ENCODE measurements at regions not wholly inside any gene's neighbourhood (a gene's known extent, or its start where the extent isn't known, plus 50 kb on each side); places are given as distances from the start of the nearest gene placed in this dataset.

DNA sequence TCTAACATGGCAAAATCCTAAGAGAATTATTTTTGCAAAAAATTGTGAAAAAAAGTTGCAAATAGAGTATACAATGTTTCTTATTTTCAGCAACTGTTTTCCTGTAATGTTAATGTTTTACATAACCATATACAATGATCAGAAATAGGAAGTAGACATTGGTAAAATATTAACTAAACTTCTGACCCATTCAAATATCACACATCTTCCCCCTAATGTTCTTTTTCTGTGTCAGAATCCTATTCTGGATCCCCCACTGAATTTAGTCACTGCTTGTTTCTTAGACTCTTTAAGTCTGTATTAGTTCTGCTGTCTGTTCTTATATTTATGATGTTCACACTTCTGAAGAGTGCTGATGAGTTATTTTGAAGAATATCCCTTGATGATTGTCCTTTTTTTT is 62.0 kb downstream of the HFE start:
- DNase-seq (ENCODE audit: low read depth) = no peak
- TF ChIP-seq POLR2A (IDR thresholded peaks at IDR 0.05; ENCODE audit: extremely low read depth, insufficient read length) = no peak
- TF ChIP-seq, protein P1, sequence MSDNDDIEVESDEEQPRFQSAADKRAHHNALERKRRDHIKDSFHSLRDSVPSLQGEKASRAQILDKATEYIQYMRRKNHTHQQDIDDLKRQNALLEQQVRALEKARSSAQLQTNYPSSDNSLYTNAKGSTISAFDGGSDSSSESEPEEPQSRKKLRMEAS (IDR thresholded peaks at IDR 0.05; ENCODE audit: low read depth, low read length) = no peak
- TF ChIP-seq, protein P2, sequence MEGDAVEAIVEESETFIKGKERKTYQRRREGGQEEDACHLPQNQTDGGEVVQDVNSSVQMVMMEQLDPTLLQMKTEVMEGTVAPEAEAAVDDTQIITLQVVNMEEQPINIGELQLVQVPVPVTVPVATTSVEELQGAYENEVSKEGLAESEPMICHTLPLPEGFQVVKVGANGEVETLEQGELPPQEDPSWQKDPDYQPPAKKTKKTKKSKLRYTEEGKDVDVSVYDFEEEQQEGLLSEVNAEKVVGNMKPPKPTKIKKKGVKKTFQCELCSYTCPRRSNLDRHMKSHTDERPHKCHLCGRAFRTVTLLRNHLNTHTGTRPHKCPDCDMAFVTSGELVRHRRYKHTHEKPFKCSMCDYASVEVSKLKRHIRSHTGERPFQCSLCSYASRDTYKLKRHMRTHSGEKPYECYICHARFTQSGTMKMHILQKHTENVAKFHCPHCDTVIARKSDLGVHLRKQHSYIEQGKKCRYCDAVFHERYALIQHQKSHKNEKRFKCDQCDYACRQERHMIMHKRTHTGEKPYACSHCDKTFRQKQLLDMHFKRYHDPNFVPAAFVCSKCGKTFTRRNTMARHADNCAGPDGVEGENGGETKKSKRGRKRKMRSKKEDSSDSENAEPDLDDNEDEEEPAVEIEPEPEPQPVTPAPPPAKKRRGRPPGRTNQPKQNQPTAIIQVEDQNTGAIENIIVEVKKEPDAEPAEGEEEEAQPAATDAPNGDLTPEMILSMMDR (IDR thresholded peaks at IDR 0.05; ENCODE audit: low read depth, low read length) = no peak
- no peak for TF ChIP-seq MYC (IDR thresholded peaks at IDR 0.05; ENCODE audit: low read depth, low read length)
- H3K4me3 ChIP-seq (ENCODE audit: low read depth, low read length) = no peak overlapping the region

DNA sequence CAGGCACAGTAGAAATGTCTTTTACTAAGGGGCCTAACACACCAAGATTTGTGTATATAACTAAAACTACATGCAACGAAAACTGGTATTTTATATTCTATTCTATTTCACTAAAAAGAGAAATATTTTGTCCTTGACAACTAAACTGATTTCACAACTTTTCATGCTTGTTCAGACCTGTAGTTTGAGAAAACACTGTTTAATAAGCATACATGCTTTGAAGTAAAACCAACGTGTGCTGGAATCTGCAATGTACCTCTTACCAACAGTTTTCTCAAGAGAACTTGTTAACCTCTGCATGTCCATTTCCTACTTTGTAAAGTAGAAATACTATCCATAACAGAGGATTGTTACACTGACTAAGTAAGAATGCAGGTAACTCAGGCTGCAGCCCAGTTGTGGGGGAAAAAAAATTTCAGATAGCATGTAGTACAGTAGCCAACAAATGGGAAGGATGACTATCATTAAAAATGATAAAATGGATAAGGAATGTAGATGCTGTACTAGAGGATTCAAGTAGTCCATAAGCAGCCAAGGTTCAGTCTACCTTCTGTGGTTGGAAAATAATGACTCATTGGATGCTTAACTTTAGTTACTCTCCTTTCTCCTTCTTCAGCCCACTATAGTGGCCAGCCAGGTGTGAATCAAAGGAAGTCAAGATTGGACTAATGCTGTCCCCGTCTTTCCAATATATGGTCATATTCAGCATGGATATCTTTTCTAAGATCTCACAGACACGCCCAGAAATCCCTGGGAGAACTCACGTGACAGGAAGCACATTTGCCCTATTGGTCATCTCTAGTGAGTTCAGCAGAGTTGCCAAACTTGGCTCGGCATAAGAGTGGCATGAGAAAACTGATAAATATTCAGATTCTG is 65.2 kb downstream of the HFE start:
- TF ChIP-seq, protein P1 (IDR thresholded peaks at IDR 0.05; ENCODE audit: low read depth, low read length) = no peak
- TF ChIP-seq, protein P2 (IDR thresholded peaks at IDR 0.05; ENCODE audit: low read depth, low read length) = no peak
- TF ChIP-seq MYC (IDR thresholded peaks at IDR 0.05; ENCODE audit: low read depth, low read length) (no peak), POLR2A (IDR thresholded peaks at IDR 0.05; ENCODE audit: extremely low read depth, insufficient read length) (no peak)
- DNase-seq (ENCODE audit: low read depth) = no peak
- H3K4me3 ChIP-seq (ENCODE audit: low read depth, low read length) = no peak overlapping the region

DNA sequence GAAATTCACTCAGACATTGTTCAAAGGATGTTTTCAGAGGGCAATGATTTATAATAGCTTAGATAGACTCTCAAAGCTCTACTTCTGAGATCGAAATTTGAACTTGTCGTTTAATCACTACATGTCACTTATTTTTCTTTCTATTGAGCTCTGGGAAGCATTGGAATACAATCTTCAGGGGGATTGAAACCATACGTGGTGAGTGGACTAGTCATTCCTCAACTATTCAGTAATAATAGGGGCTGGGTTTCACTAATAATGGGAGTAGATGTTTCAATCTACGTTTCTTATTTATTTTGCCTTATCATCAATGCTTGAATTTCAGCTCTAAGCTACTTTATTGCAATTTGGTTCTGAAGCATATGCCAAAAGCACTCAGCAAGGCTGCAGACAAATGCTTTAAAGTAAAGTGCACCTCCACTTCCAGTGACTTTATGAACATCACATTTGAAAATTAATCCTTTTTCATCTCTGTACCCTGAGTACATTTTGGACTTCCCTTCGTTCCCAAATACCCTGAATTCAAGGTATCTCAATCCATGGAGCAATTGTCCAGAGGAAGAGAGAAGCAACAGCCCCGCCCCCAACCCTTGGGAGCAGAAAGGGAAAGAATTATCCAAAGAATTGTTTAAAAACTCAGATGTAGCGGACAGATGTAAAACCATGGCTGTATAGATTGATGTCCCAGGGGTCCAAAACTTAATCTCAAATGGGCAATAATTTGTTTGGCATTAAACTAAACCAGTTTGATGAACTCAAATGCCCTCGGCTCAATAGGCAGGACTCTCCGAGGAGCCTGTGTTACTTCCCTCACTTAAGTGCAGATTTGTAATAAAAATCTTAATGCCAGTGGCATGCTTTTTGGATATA is 68.1 kb downstream of the HFE start:
- H3K4me3 ChIP-seq (ENCODE audit: low read depth, low read length) = peak overlapping the region; percentile 70
- TF ChIP-seq, protein P1 (IDR thresholded peaks at IDR 0.05; ENCODE audit: low read depth, low read length) = no peak
- TF ChIP-seq, protein P2 (IDR thresholded peaks at IDR 0.05; ENCODE audit: low read depth, low read length) = no peak
- TF ChIP-seq POLR2A (IDR thresholded peaks at IDR 0.05; ENCODE audit: extremely low read depth, insufficient read length) (no peak), MYC (IDR thresholded peaks at IDR 0.05; ENCODE audit: low read depth, low read length) (no peak)
- DNase-seq (ENCODE audit: low read depth) = peak; percentile 40

DNA sequence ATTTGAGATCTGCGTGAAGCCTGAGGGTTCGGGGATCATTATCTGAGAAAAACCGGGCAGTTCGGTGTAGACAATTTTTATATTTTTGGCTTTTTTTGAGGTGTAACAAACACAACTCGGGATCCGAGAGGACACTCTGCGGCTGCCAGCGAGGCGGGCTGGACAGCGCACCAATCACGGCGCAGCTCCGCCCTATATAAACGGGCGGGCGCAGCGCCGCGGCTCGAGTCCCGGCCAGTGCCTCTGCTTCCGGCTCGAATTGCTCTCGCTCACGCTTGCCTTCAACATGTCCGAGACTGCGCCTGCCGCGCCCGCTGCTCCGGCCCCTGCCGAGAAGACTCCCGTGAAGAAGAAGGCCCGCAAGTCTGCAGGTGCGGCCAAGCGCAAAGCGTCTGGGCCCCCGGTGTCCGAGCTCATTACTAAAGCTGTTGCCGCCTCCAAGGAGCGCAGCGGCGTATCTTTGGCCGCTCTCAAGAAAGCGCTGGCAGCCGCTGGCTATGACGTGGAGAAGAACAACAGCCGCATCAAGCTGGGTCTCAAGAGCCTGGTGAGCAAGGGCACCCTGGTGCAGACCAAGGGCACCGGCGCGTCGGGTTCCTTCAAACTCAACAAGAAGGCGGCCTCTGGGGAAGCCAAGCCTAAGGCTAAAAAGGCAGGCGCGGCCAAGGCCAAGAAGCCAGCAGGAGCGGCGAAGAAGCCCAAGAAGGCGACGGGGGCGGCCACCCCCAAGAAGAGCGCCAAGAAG is 69.0 kb downstream of the HFE start:
- H3K4me3 ChIP-seq (ENCODE audit: low read depth, low read length) = peak overlapping the region; percentile 70
- TF ChIP-seq MYC (IDR thresholded peaks at IDR 0.05; ENCODE audit: low read depth, low read length) (no peak), POLR2A (IDR thresholded peaks at IDR 0.05; ENCODE audit: extremely low read depth, insufficient read length) (peak; percentile 100)
- TF ChIP-seq, protein P2 (IDR thresholded peaks at IDR 0.05; ENCODE audit: low read depth, low read length) = no peak
- TF ChIP-seq, protein P1 (IDR thresholded peaks at IDR 0.05; ENCODE audit: low read depth, low read length) = no peak; the same call in 1 of the 2 replicates
- DNase-seq (ENCODE audit: low read depth) = peak; percentile 95

DNA sequence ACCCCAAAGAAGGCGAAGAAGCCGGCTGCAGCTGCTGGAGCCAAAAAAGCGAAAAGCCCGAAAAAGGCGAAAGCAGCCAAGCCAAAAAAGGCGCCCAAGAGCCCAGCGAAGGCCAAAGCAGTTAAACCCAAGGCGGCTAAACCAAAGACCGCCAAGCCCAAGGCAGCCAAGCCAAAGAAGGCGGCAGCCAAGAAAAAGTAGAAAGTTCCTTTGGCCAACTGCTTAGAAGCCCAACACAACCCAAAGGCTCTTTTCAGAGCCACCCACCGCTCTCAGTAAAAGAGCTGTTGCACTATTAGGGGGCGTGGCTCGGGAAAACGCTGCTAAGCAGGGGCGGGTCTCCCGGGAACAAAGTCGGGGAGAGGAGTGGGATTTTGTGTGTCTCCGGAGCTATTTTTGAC is 69.6 kb downstream of the HFE start:
- peak; percentile 89 for DNase-seq (ENCODE audit: low read depth)
- TF ChIP-seq POLR2A (IDR thresholded peaks at IDR 0.05; ENCODE audit: extremely low read depth, insufficient read length) = no peak
- TF ChIP-seq, protein P1 (IDR thresholded peaks at IDR 0.05; ENCODE audit: low read depth, low read length) = no peak
- TF ChIP-seq MYC (IDR thresholded peaks at IDR 0.05; ENCODE audit: low read depth, low read length) = no peak
- TF ChIP-seq, protein P2 (IDR thresholded peaks at IDR 0.05; ENCODE audit: low read depth, low read length) = no peak
- peak overlapping the region; percentile 70 for H3K4me3 ChIP-seq (ENCODE audit: low read depth, low read length)
